GM18861 (cell line): ENCODE measurements at regions not wholly inside any gene's neighbourhood (a gene's known extent, or its start where the extent isn't known, plus 50 kb on each side); places are given as distances from the start of the nearest gene placed in this dataset.
A peak's percentile ranks its signal among the peaks of the same experiment; 100 is the strongest.
"Not testable (repeated sequence)": the region's sequence is repeated elsewhere in the genome, so short reads cannot be mapped to it uniquely, and the experiment has no call there.

ENCODE experiments used
- ATAC-seq: cut with Tn5 transposase; IDR thresholded peaks from one replicate; pipeline ENCODE4 v1.9.1; 2021; ENCODE audit not compliant: unreplicated experiment

GRCh38 chr4:164615964-164616363, 138.0 kb upstream of the SMIM31 start:
- ATAC-seq = no peak

DNA sequence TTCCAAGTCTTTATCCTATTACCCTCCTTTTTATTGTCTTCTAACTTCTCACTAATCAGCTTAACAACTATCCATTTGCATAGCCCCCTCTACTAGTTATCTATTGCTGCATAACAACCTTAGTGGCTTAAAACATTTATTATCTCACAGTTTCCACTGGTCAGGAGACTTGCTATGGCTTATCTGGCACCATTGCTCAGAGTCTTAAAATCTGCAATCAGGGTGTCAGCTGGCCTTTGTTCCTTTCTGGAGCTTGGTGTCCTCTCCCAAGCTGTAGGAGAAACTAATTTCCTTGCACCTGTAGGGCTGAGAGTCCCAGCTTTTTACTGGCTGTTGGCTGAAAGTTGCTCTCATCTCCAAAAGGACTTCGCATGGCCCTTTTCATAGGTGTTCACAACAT, 137.0 kb upstream of the SMIM31 start:
- ATAC-seq = no peak

DNA sequence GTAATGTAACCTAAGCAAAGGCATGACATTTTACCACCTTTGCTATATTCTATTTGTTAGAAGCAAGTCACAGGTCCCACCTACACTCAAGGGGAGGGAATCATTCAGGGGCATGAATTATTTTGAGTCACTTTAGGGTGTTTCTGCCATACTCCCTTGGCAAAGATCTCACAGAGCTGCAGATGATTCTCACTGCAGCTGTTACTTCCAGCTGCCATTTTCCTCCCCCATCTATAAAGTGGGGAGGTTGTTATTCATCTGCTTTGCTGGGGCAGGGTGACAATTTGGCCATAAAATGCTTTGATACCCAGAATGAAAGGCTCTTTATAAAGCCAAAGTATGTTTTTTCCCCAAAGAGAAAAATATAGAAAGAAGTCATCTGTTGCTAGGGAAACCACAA, 136.5 kb upstream of the SMIM31 start:
- ATAC-seq = no peak

DNA sequence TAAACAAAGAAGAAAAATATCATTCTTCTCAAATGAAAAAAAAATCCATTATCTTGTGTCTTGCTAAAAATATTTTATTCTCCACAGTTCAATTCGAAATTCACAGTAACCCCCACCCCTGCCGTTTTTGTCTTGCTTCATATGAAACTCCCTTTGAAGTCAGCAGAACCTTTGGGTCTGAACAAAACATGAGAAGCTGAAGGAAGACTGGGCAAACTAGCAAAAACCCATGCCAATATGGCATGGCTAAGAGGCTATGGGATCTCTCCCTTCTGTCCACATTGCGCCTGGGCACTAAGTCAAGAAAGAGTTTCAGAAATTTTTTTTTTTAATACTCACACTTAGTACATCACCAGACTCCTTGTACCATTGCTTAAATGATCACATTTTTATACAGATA, 136.0 kb upstream of the SMIM31 start:
- ATAC-seq = no peak

- ATAC-seq = no peak
Measured at GRCh38 chr4:164621886-164622521, 131.9 kb upstream of the SMIM31 start.

DNA sequence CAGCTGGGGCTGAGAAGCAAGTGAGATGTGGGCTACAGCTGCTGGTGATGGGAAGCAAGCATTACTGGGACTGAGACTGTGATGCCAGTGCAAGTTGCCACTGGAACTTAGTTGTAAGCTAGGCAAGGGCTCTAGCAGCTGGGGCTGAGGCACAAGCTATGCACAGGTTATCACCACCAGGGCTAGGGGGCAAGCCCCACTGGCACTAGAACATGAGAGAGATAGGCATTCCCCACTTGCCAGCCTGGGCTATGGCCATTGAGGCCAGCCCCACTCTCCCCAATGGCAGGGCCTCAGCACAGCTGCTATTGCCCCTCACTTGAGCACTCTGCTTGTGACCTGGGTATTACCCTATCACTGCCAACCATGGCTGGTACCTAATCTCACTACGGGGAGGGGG, 130.8 kb upstream of the SMIM31 start:
- ATAC-seq = no peak

GRCh38 chr4:164639001-164639400, 114.9 kb upstream of the SMIM31 start:
- ATAC-seq = no peak

DNA sequence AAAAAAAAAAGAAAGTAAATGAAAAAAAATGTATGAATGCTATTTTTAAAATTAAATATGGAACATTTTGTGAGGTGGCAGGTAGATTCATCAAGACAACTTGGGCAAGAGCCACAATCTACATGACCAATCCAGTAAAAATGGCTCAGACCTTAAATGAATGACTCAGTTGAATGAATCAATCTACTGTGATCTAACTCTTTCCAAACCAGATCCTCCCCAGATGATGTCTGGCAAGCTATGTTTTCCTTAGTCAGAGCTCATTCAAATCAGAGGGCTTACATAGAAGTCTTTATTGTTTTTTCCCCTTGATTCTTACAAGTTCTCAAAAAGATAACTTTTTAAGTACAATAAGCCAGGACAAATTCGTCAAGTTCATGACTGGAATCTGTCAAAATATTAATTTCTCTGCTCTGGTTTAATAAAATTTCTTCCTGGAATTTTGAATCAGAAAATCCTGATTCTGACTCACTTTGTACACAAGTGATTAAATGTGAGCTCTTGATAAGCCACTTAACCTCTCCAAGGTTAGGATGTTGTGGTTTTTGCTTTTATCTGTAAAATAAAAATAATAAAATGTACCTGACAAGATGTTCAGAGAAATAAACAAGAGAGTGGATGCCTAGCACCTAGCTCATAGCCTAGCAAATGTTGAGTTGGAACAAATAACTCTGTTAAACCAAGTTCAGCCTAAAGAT, 105.6 kb upstream of the SMIM31 start:
- no peak for ATAC-seq

- no peak for ATAC-seq
Measured at GRCh38 chr4:164648849-164649212, 105.1 kb upstream of the SMIM31 start.

DNA sequence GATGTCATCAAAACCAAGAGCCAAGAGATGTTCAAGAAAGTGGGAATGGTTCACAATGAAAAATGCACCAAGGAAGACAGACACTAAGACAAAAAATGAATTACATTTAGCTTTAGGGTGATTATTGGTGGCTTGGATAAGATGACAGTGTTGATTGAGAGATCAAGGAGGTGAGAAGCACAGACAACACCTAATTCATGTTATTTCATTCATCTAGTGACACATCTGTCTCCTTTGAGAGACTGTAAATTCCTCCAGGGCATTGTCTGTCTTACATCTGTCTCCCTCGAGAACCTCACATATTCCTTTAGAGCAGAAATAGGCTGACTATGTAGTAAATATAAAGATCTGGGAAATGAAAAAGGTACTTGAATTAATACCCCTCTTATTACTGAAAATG, 94.2 kb upstream of the SMIM31 start:
- no peak for ATAC-seq

DNA sequence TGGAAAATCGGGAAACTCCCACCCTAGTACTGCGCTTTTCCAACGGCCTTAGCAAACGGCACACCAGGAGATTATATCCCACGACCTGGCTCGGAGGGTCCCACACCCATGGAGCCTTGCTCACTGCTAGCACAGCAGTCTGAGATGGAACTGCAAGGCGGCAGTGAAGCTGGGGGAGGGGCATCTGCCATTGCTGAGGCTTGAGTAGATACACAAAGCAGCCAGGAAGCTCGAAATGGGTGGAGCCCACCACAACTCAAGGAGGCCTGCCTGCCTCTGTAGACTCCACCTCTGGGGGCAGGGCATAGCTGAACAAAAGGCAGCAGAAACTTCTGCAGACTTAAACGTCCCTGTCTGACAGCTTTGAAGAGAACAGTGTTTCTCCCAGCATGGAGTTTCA, 77.8 kb upstream of the SMIM31 start:
- ATAC-seq = not testable (repeated sequence)

GRCh38 chr4:164683040-164683439, 70.9 kb upstream of the SMIM31 start:
- no peak for ATAC-seq

GRCh38 chr4:164695650-164696049, 58.3 kb upstream of the SMIM31 start:
- ATAC-seq = no peak

DNA sequence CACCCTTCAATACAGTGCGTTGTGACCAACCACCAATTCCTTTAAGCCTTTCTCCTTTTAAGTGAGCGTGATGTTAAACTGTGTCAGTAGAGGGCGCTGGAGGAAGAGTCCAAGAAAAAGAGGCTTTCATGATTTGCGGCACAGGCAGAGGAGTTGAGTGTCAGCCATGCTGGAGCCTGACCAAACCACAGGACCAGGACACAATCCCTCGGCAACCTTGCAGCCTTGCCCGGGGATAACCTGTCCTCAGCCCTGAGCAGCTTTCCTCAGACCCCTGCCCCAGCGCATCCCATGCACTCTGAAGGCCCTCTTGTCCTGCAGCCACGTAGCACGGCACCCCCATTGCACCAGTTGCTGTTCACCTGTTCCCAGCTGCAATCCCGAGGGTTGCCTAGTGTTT, 53.5 kb upstream of the SMIM31 start:
- ATAC-seq = no peak

- ATAC-seq = peak; percentile 94
Measured at GRCh38 chr4:164701665-164702064, 52.3 kb upstream of the SMIM31 start.
